ENCODE measurements at regions not wholly inside any gene's neighbourhood (a gene's known extent, or its start where the extent isn't known, plus 50 kb on each side); places are given as distances from the start of the nearest gene placed in this dataset.

DNA sequence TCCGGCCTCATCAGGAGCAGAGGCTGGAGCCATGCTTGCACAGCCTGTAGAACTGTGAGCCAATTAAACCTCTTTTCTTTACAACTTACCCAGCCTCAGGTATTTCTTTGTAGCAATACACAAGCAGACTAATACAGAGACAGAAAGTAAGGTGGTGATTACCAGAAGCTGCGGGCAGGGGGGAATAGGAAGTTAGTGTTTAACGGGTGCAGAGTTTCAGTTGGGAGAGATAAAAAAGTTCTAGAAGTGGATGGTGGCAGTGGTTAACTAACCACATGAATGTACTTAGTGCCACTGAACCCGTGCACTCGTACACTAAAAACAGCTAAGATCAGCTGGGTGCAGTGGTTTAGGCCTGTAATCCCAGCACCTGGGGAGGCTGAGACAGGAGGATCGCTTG, 80.4 kb upstream of the TARDBP start:
- TF ChIP-seq, protein P1, sequence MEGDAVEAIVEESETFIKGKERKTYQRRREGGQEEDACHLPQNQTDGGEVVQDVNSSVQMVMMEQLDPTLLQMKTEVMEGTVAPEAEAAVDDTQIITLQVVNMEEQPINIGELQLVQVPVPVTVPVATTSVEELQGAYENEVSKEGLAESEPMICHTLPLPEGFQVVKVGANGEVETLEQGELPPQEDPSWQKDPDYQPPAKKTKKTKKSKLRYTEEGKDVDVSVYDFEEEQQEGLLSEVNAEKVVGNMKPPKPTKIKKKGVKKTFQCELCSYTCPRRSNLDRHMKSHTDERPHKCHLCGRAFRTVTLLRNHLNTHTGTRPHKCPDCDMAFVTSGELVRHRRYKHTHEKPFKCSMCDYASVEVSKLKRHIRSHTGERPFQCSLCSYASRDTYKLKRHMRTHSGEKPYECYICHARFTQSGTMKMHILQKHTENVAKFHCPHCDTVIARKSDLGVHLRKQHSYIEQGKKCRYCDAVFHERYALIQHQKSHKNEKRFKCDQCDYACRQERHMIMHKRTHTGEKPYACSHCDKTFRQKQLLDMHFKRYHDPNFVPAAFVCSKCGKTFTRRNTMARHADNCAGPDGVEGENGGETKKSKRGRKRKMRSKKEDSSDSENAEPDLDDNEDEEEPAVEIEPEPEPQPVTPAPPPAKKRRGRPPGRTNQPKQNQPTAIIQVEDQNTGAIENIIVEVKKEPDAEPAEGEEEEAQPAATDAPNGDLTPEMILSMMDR (IDR thresholded peaks at IDR 0.05; ENCODE audit: low read depth, low read length, missing input control), result no peak
- TF ChIP-seq YY1 (IDR thresholded peaks at IDR 0.05), result no peak
- TF ChIP-seq FOXA1 (IDR thresholded peaks at IDR 0.05), result no peak
- no peak for TF ChIP-seq TAF1 (conservative IDR thresholded peaks at IDR 0.05)
- TF ChIP-seq, protein P2, sequence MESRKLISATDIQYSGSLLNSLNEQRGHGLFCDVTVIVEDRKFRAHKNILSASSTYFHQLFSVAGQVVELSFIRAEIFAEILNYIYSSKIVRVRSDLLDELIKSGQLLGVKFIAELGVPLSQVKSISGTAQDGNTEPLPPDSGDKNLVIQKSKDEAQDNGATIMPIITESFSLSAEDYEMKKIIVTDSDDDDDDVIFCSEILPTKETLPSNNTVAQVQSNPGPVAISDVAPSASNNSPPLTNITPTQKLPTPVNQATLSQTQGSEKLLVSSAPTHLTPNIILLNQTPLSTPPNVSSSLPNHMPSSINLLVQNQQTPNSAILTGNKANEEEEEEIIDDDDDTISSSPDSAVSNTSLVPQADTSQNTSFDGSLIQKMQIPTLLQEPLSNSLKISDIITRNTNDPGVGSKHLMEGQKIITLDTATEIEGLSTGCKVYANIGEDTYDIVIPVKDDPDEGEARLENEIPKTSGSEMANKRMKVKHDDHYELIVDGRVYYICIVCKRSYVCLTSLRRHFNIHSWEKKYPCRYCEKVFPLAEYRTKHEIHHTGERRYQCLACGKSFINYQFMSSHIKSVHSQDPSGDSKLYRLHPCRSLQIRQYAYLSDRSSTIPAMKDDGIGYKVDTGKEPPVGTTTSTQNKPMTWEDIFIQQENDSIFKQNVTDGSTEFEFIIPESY (IDR thresholded peaks at IDR 0.05), result no peak
- TF ChIP-seq, protein P3, sequence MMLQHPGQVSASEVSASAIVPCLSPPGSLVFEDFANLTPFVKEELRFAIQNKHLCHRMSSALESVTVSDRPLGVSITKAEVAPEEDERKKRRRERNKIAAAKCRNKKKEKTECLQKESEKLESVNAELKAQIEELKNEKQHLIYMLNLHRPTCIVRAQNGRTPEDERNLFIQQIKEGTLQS (IDR thresholded peaks at IDR 0.05), result no peak
- no peak for TF ChIP-seq RAD21 (IDR thresholded peaks at IDR 0.05)
- TF ChIP-seq JUND (IDR thresholded peaks at IDR 0.05), result no peak
- TF ChIP-seq, protein P4, sequence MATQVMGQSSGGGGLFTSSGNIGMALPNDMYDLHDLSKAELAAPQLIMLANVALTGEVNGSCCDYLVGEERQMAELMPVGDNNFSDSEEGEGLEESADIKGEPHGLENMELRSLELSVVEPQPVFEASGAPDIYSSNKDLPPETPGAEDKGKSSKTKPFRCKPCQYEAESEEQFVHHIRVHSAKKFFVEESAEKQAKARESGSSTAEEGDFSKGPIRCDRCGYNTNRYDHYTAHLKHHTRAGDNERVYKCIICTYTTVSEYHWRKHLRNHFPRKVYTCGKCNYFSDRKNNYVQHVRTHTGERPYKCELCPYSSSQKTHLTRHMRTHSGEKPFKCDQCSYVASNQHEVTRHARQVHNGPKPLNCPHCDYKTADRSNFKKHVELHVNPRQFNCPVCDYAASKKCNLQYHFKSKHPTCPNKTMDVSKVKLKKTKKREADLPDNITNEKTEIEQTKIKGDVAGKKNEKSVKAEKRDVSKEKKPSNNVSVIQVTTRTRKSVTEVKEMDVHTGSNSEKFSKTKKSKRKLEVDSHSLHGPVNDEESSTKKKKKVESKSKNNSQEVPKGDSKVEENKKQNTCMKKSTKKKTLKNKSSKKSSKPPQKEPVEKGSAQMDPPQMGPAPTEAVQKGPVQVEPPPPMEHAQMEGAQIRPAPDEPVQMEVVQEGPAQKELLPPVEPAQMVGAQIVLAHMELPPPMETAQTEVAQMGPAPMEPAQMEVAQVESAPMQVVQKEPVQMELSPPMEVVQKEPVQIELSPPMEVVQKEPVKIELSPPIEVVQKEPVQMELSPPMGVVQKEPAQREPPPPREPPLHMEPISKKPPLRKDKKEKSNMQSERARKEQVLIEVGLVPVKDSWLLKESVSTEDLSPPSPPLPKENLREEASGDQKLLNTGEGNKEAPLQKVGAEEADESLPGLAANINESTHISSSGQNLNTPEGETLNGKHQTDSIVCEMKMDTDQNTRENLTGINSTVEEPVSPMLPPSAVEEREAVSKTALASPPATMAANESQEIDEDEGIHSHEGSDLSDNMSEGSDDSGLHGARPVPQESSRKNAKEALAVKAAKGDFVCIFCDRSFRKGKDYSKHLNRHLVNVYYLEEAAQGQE (IDR thresholded peaks at IDR 0.05), result no peak
